ENCODE measurements at regions not wholly inside any gene's neighbourhood (a gene's known extent, or its start where the extent isn't known, plus 50 kb on each side); places are given as distances from the start of the nearest gene placed in this dataset.

DNA sequence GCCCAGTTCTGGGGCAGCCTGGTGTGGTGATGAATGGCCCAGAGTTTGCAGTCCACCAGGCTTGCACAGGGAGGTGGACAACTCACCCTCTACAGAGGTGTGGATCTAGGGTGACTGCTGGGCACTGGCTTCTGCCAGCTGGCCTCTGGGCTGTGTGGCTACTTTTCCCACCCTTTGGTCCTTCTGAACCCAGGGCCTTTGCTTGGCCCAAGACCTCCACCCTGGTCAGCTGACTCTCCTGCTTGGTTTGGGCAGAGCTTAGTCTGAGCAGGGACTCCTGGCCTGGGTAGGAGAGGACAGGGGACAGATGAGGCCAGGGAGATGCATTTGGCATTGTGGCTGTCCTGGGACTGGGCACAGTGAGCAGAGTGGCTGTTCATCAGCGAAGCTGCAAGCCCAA lies 83.0 kb upstream of the SHANK2 start:
- no peak overlapping the region for H2AFZ ChIP-seq (ENCODE audit: low read length)
- H3K27me3 ChIP-seq (ENCODE audit: insufficient read depth, low read length), result no peaks in the 10 kb centered on the region; the same call in 1 of the 2 replicates
- H3K4me2 ChIP-seq (ENCODE audit: low read length), result no peak overlapping the region
- H3K36me3 ChIP-seq (ENCODE audit: insufficient read depth, low read length), result no peaks in the 10 kb centered on the region
- no peak overlapping the region for H3K4me3 ChIP-seq (ENCODE audit: low read depth, low read length, poor library complexity, severe bottlenecking)
- H3K9ac ChIP-seq (ENCODE audit: low read length), result no peak overlapping the region
- H4K20me1 ChIP-seq (ENCODE audit: insufficient read depth, low read length), result no peaks in the 10 kb centered on the region
- H3K27ac ChIP-seq (ENCODE audit: low read depth, low read length, poor library complexity, severe bottlenecking), result no peak overlapping the region
- no peaks in the 10 kb centered on the region for H3K79me2 ChIP-seq (ENCODE audit: insufficient read depth, low read length)
- peaks cover 11% of the 10 kb centered on the region for H3K9me3 ChIP-seq (ENCODE audit: low read length)
- no peaks in the 10 kb centered on the region for H3K4me1 ChIP-seq (ENCODE audit: insufficient read depth, low read length, severe bottlenecking)
- TF ChIP-seq, protein P1, sequence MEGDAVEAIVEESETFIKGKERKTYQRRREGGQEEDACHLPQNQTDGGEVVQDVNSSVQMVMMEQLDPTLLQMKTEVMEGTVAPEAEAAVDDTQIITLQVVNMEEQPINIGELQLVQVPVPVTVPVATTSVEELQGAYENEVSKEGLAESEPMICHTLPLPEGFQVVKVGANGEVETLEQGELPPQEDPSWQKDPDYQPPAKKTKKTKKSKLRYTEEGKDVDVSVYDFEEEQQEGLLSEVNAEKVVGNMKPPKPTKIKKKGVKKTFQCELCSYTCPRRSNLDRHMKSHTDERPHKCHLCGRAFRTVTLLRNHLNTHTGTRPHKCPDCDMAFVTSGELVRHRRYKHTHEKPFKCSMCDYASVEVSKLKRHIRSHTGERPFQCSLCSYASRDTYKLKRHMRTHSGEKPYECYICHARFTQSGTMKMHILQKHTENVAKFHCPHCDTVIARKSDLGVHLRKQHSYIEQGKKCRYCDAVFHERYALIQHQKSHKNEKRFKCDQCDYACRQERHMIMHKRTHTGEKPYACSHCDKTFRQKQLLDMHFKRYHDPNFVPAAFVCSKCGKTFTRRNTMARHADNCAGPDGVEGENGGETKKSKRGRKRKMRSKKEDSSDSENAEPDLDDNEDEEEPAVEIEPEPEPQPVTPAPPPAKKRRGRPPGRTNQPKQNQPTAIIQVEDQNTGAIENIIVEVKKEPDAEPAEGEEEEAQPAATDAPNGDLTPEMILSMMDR (IDR thresholded peaks at IDR 0.05; ENCODE audit: low read length), result no peak
- TF ChIP-seq EZH2 (IDR thresholded peaks at IDR 0.05; ENCODE audit: borderline replicate concordance, low read length), result no peak
- no peaks in the 10 kb centered on the region for H3K9me2 ChIP-seq (ENCODE audit: low read depth, low read length)
- H3F3A ChIP-seq (ENCODE audit: insufficient read depth, low read length), result no peaks in the 10 kb centered on the region

GRCh38 chr11:71334191-71334590 lies 81.8 kb upstream of the SHANK2 start:
- Histone ChIP-seq H3K27me3 (ENCODE audit: insufficient read depth, low read length) (no peaks in the 10 kb centered on the region; the same call in 1 of the 2 replicates), H4K20me1 (ENCODE audit: insufficient read depth, low read length) (no peaks in the 10 kb centered on the region), H3K4me3 (ENCODE audit: low read depth, low read length, poor library complexity, severe bottlenecking) (no peak overlapping the region), H3K4me2 (ENCODE audit: low read length) (no peak overlapping the region), H3K9me2 (ENCODE audit: low read depth, low read length) (no peaks in the 10 kb centered on the region), H3K9me3 (ENCODE audit: low read length) (peaks cover 11% of the 10 kb centered on the region), H3F3A (ENCODE audit: insufficient read depth, low read length) (no peaks in the 10 kb centered on the region), H3K27ac (ENCODE audit: low read depth, low read length, poor library complexity, severe bottlenecking) (no peak overlapping the region), H3K79me2 (ENCODE audit: insufficient read depth, low read length) (no peaks in the 10 kb centered on the region), H3K9ac (ENCODE audit: low read length) (no peak overlapping the region), H3K4me1 (ENCODE audit: insufficient read depth, low read length, severe bottlenecking) (no peaks in the 10 kb centered on the region), H3K36me3 (ENCODE audit: insufficient read depth, low read length) (no peaks in the 10 kb centered on the region), H2AFZ (ENCODE audit: low read length) (no peak overlapping the region)
- TF ChIP-seq, protein P1 (IDR thresholded peaks at IDR 0.05; ENCODE audit: low read length), result no peak
- no peak for TF ChIP-seq EZH2 (IDR thresholded peaks at IDR 0.05; ENCODE audit: borderline replicate concordance, low read length)

GRCh38 chr11:71333473-71333872 lies 81.1 kb upstream of the SHANK2 start:
- Histone ChIP-seq H3K4me2 (ENCODE audit: low read length) (no peak overlapping the region), H2AFZ (ENCODE audit: low read length) (no peak overlapping the region), H3K4me1 (ENCODE audit: insufficient read depth, low read length, severe bottlenecking) (no peaks in the 10 kb centered on the region), H3K27ac (ENCODE audit: low read depth, low read length, poor library complexity, severe bottlenecking) (no peak overlapping the region), H3K9me3 (ENCODE audit: low read length) (peaks cover 11% of the 10 kb centered on the region), H3K9ac (ENCODE audit: low read length) (no peak overlapping the region), H3K9me2 (ENCODE audit: low read depth, low read length) (no peaks in the 10 kb centered on the region), H4K20me1 (ENCODE audit: insufficient read depth, low read length) (no peaks in the 10 kb centered on the region), H3K4me3 (ENCODE audit: low read depth, low read length, poor library complexity, severe bottlenecking) (no peak overlapping the region), H3K79me2 (ENCODE audit: insufficient read depth, low read length) (no peaks in the 10 kb centered on the region), H3K36me3 (ENCODE audit: insufficient read depth, low read length) (no peaks in the 10 kb centered on the region), H3K27me3 (ENCODE audit: insufficient read depth, low read length) (no peaks in the 10 kb centered on the region), H3F3A (ENCODE audit: insufficient read depth, low read length) (no peaks in the 10 kb centered on the region)
- TF ChIP-seq, protein P1 (IDR thresholded peaks at IDR 0.05; ENCODE audit: low read length), result no peak
- TF ChIP-seq EZH2 (IDR thresholded peaks at IDR 0.05; ENCODE audit: borderline replicate concordance, low read length), result no peak
